GM23338 (cell line): ENCODE measurements at regions not wholly inside any gene's neighbourhood (a gene's known extent, or its start where the extent isn't known, plus 50 kb on each side); places are given as distances from the start of the nearest gene placed in this dataset.

Experiments
- ATAC-seq: fragments of 200-7000 bp; cut with Tn5 transposase; 3 replicates; pipeline ENCODE4 v1.9.1; 2020
- DNase-seq: peaks from one replicate; pipeline ENCODE4 v3.0.0-alpha.2; 2015; ENCODE audit warnings: low spot score
- H2AFZ ChIP-seq: fragments of 200-600 bp; sonication (generic); 2 replicates; pipeline ENCODE4 v1.8.0; 2016; ENCODE audit warnings: antibody characterized with exemption, mild to moderate bottlenecking, moderate library complexity
- H3F3A ChIP-seq: fragments of 200-600 bp; sonication (generic); replicated peaks from 2 replicates; pipeline ENCODE4 v1.8.0; 2017; ENCODE audit warnings: antibody characterized with exemption, mixed run types, low read depth
- H3K27ac ChIP-seq: fragments of 200-600 bp; sonication (generic); 2 replicates; pipeline ENCODE4 v1.6.1; 2016; ENCODE audit warnings: low read depth
- H3K27me3 ChIP-seq: fragments of 200-600 bp; sonication (generic); 2 replicates; pipeline ENCODE4 v1.8.0; 2016; ENCODE audit warnings: mild to moderate bottlenecking, mixed run types, moderate library complexity; ENCODE audit not compliant: insufficient read depth
- H3K36me3 ChIP-seq: fragments of 200-600 bp; sonication (generic); 2 replicates; pipeline ENCODE4 v1.8.0; 2016; ENCODE audit warnings: mild to moderate bottlenecking; ENCODE audit not compliant: insufficient read depth
- H3K4me1 ChIP-seq: fragments of 200-600 bp; sonication (generic); 2 replicates; pipeline ENCODE4 v1.8.0; 2016; ENCODE audit warnings: mild to moderate bottlenecking, moderate library complexity; ENCODE audit not compliant: insufficient read depth
- H3K4me2 ChIP-seq: fragments of 200-600 bp; sonication (generic); 2 replicates; pipeline ENCODE4 v1.7.1; 2017; ENCODE audit warnings: mixed run types
- H3K4me3 ChIP-seq: fragments of 200-600 bp; sonication (generic); 2 replicates; pipeline ENCODE4 v1.6.1; 2016; ENCODE audit warnings: mixed run types
- H3K79me2 ChIP-seq: fragments of 200-600 bp; sonication (generic); replicated peaks from 2 replicates; pipeline ENCODE4 v1.8.0; 2017; ENCODE audit warnings: mild to moderate bottlenecking; ENCODE audit not compliant: insufficient read depth
- H3K9me2 ChIP-seq: fragments of 200-600 bp; sonication (generic); 2 replicates; pipeline ENCODE4 v1.8.0; 2017; ENCODE audit not compliant: insufficient read depth
- H4K20me1 ChIP-seq: fragments of 200-600 bp; sonication (generic); replicated peaks from 2 replicates; pipeline ENCODE4 v1.8.0; 2017; ENCODE audit warnings: mild to moderate bottlenecking; ENCODE audit not compliant: insufficient read depth
- H3K27ac Mint-ChIP-seq: 2 replicates; pipeline ENCODE4 v1.8.0; 2020; ENCODE audit warnings: inconsistent platforms, mild to moderate bottlenecking, moderate library complexity, mixed read lengths
- H3K27me3 Mint-ChIP-seq: 3 replicates; pipeline ENCODE4 v1.8.0; 2022; ENCODE audit warnings: low read depth, mild to moderate bottlenecking, moderate library complexity, mixed read lengths, inconsistent platforms; ENCODE audit not compliant: insufficient read depth, poor library complexity
- H3K36me3 Mint-ChIP-seq: 3 replicates; pipeline ENCODE4 v1.8.0; 2021; ENCODE audit warnings: low read depth, mild to moderate bottlenecking, inconsistent platforms, moderate library complexity, mixed read lengths
- H3K4me1 Mint-ChIP-seq: 3 replicates; pipeline ENCODE4 v1.8.0; 2020; ENCODE audit warnings: mild to moderate bottlenecking, inconsistent platforms, mixed read lengths
- H3K4me3 Mint-ChIP-seq: 3 replicates; pipeline ENCODE4 v1.8.0; 2021; ENCODE audit warnings: moderate library complexity, mild to moderate bottlenecking, inconsistent platforms, mixed read lengths
- H3K9me3 Mint-ChIP-seq: 3 replicates; pipeline ENCODE4 v1.8.0; 2020; ENCODE audit warnings: moderate library complexity, mild to moderate bottlenecking, inconsistent platforms, mixed read lengths
- EZH2phosphoT487 ChIP-seq: fragments of 200-600 bp; sonication (generic); IDR thresholded peaks from one replicate; pipeline ENCODE4 v1.8.1; 2018; ENCODE audit warnings: antibody characterized with exemption; ENCODE audit not compliant: unreplicated experiment
- JUNB ChIP-seq: IDR thresholded peaks from one replicate; pipeline ENCODE4 v1.6.1; 2016; ENCODE audit warnings: antibody characterized with exemption; ENCODE audit not compliant: unreplicated experiment
- ZNF331 ChIP-seq: fragments of 250-450 bp; sonication (Bioruptor Pico); IDR thresholded peaks from 2 replicates; pipeline ENCODE4 v1.5.0; 2020; ENCODE audit warnings: low read depth, mild to moderate bottlenecking, moderate library complexity
- TF ChIP-seq, protein P1 (sequence below): fragments of 250-450 bp; sonication (Bioruptor Pico); IDR thresholded peaks from 2 replicates; pipeline ENCODE4 v1.5.0; 2020; ENCODE audit warnings: mild to moderate bottlenecking, moderate library complexity
- TF ChIP-seq, protein P2 (sequence below), 2 experiments: fragments of 200-600 bp in 1 of 2; sonication (generic) in 1 of 2; conservative IDR thresholded peaks; 2 replicates each; pipeline versions ENCODE4 v1.5.1 to v1.6.1; 2016 to 2017; ENCODE audit warnings: antibody characterized with exemption in 2 of 2, low read depth in 2 of 2, mild to moderate bottlenecking in 2 of 2, moderate library complexity in 1 of 2

GRCh38 chr22:22764085-22764484, 119.7 kb downstream of the GGTLC2 start (continued):
- TF ChIP-seq, protein P1, sequence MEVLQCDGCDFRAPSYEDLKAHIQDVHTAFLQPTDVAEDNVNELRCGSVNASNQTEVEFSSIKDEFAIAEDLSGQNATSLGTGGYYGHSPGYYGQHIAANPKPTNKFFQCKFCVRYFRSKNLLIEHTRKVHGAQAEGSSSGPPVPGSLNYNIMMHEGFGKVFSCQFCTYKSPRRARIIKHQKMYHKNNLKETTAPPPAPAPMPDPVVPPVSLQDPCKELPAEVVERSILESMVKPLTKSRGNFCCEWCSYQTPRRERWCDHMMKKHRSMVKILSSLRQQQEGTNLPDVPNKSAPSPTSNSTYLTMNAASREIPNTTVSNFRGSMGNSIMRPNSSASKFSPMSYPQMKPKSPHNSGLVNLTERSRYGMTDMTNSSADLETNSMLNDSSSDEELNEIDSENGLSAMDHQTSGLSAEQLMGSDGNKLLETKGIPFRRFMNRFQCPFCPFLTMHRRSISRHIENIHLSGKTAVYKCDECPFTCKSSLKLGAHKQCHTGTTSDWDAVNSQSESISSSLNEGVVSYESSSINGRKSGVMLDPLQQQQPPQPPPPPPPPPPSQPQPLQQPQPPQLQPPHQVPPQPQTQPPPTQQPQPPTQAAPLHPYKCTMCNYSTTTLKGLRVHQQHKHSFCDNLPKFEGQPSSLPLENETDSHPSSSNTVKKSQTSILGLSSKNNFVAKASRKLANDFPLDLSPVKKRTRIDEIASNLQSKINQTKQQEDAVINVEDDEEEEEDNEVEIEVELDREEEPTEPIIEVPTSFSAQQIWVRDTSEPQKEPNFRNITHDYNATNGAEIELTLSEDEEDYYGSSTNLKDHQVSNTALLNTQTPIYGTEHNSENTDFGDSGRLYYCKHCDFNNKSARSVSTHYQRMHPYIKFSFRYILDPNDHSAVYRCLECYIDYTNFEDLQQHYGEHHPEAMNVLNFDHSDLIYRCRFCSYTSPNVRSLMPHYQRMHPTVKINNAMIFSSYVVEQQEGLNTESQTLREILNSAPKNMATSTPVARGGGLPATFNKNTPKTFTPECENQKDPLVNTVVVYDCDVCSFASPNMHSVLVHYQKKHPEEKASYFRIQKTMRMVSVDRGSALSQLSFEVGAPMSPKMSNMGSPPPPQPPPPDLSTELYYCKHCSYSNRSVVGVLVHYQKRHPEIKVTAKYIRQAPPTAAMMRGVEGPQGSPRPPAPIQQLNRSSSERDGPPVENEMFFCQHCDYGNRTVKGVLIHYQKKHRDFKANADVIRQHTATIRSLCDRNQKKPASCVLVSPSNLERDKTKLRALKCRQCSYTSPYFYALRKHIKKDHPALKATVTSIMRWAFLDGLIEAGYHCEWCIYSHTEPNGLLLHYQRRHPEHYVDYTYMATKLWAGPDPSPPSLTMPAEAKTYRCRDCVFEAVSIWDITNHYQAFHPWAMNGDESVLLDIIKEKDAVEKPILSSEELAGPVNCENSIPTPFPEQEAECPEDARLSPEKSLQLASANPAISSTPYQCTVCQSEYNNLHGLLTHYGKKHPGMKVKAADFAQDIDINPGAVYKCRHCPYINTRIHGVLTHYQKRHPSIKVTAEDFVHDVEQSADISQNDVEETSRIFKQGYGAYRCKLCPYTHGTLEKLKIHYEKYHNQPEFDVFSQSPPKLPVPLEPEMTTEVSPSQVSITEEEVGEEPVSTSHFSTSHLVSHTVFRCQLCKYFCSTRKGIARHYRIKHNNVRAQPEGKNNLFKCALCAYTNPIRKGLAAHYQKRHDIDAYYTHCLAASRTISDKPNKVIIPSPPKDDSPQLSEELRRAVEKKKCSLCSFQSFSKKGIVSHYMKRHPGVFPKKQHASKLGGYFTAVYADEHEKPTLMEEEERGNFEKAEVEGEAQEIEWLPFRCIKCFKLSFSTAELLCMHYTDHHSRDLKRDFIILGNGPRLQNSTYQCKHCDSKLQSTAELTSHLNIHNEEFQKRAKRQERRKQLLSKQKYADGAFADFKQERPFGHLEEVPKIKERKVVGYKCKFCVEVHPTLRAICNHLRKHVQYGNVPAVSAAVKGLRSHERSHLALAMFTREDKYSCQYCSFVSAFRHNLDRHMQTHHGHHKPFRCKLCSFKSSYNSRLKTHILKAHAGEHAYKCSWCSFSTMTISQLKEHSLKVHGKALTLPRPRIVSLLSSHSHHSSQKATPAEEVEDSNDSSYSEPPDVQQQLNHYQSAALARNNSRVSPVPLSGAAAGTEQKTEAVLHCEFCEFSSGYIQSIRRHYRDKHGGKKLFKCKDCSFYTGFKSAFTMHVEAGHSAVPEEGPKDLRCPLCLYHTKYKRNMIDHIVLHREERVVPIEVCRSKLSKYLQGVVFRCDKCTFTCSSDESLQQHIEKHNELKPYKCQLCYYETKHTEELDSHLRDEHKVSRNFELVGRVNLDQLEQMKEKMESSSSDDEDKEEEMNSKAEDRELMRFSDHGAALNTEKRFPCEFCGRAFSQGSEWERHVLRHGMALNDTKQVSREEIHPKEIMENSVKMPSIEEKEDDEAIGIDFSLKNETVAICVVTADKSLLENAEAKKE (CRISPR knock-in tag): no peak
- TF ChIP-seq ZNF331 (no peak), EZH2phosphoT487 (no peak)

DNA sequence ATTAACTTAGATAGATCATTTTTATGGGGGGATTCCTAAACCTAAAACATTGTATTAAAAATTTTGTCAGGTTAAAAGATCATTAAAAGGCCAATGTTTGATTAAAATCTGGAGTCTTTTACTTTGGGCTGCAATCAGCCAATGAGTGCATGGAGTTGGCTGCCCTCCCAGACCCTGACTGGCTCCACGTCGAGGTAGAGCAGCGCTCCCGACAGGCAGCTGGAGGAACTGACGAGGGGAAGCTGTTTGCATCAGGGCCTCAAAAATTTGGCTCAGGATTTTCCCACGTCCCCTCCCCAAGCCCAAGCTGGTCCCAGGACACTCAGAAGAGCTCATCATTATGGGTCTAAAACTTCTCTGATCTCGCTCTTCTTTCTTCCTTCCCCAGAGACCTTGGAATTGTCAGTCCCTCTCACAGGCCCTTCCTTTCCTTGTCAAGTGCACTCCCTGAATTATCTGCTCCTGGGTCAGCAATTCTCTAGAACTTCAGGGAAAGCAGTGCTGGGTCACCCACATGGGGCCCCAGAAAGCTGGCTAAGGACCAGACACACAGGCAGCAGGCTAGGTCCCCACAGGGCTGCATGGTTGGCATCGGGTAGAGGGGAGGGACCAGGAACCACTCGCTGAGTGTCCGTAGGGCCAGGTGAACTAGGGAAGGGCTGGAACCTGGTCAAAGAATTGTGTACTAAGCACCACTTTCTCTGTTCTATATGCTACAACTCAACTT, 119.6 kb upstream of the IGLL5 start:
- no peaks in the 10 kb centered on the region for H3K4me1 ChIP-seq
- peaks cover 93% of the 10 kb centered on the region for H3K27me3 ChIP-seq
- TF ChIP-seq JUNB: no peak
- TF ChIP-seq, protein P2, sequence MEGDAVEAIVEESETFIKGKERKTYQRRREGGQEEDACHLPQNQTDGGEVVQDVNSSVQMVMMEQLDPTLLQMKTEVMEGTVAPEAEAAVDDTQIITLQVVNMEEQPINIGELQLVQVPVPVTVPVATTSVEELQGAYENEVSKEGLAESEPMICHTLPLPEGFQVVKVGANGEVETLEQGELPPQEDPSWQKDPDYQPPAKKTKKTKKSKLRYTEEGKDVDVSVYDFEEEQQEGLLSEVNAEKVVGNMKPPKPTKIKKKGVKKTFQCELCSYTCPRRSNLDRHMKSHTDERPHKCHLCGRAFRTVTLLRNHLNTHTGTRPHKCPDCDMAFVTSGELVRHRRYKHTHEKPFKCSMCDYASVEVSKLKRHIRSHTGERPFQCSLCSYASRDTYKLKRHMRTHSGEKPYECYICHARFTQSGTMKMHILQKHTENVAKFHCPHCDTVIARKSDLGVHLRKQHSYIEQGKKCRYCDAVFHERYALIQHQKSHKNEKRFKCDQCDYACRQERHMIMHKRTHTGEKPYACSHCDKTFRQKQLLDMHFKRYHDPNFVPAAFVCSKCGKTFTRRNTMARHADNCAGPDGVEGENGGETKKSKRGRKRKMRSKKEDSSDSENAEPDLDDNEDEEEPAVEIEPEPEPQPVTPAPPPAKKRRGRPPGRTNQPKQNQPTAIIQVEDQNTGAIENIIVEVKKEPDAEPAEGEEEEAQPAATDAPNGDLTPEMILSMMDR (conservative IDR thresholded peaks at IDR 0.05; ENCODE audit: low read depth in 2 of 2): peak; percentile 57 to 64
- Mint-ChIP-seq H3K4me3 (no peak overlapping the region), H3K9me3 (no peaks in the 10 kb centered on the region; the same call in 2 of the 3 replicates), H3K36me3 (no peaks in the 10 kb centered on the region), H3K27ac (no peak overlapping the region), H3K27me3 (peaks cover 46% of the 10 kb centered on the region), H3K4me1 (no peaks in the 10 kb centered on the region)
- H3K79me2 ChIP-seq: no peaks in the 10 kb centered on the region
- H3K4me3 ChIP-seq: no peak overlapping the region
- no peaks in the 10 kb centered on the region for H3K36me3 ChIP-seq
- no peak overlapping the region for H3K27ac ChIP-seq
- H3K9me2 ChIP-seq: no peaks in the 10 kb centered on the region
- DNase-seq: peak; percentile 80
- H3F3A ChIP-seq: no peaks in the 10 kb centered on the region
- H3K4me2 ChIP-seq: no peak overlapping the region
- H2AFZ ChIP-seq: no peak overlapping the region
- H4K20me1 ChIP-seq: peaks cover 4% of the 10 kb centered on the region; the same call in 1 of the 2 replicates
- ATAC-seq: peak; percentile 88
